Stomach (tissue), 4 donors: ENCODE measurements at regions not wholly inside any gene's neighbourhood (a gene's known extent, or its start where the extent isn't known, plus 50 kb on each side); places are given as distances from the start of the nearest gene placed in this dataset.

Source experiments
- CTCF ChIP-seq, 7 experiments: fragments of 450-650 bp in 4 of 7; fragments of 200-600 bp in 3 of 7; sonication (generic) in 3 of 7; IDR thresholded peaks; one replicate each; pipeline ENCODE4 v1.5.1; 2016 to 2019; ENCODE audit warnings: antibody characterized with exemption in 7 of 7, control low read depth in 2 of 7, mild to moderate bottlenecking in 1 of 7
- EP300 ChIP-seq: sonication (generic); formaldehyde crosslinking; IDR thresholded peaks from one replicate; pipeline ENCODE4 v1.6.1; 2017; ENCODE audit warnings: antibody characterized with exemption
- POLR2A ChIP-seq, 4 donors: fragments of 450-650 bp; IDR thresholded peaks; one replicate each; pipeline ENCODE4 v1.6.1; 2016; ENCODE audit warnings: antibody characterized with exemption in 4 of 4, control low read depth in 2 of 4, mild to moderate bottlenecking in 1 of 4, moderate library complexity in 1 of 4
- POLR2AphosphoS5 ChIP-seq, 3 donors: sonication (generic); formaldehyde crosslinking; IDR thresholded peaks; one replicate each; pipeline ENCODE4 v1.6.1; 2016; ENCODE audit warnings: antibody characterized with exemption in 3 of 3

- no peak for TF ChIP-seq CTCF (IDR thresholded peaks at IDR 0.05)
- TF ChIP-seq POLR2AphosphoS5 (IDR thresholded peaks at IDR 0.05): peak in 2 of 3 donors; percentile 17 to 23
- TF ChIP-seq EP300: no peak
- no peak for TF ChIP-seq POLR2A (IDR thresholded peaks at IDR 0.05)
These were observed 78.1 kb upstream of the DHRSX start for GRCh38 chrX:2578864-2579263.
